ENCODE measurements at regions not wholly inside any gene's neighbourhood (a gene's known extent, or its start where the extent isn't known, plus 50 kb on each side); places are given as distances from the start of the nearest gene placed in this dataset.

- Histone ChIP-seq H3K27me3 (no peaks in the 10 kb centered on the region), H3K4me3 (no peak overlapping the region), H3K9me3 (no peaks in the 10 kb centered on the region), H3K27ac (no peak overlapping the region), H3K4me1 (no peaks in the 10 kb centered on the region), H3K36me3 (no peaks in the 10 kb centered on the region)
- intact Hi-C loops (cut with DNase I) = no loop called here
- DNase-seq (ENCODE audit: low spot score in 2 of 2) = no peak
- TF ChIP-seq CTCF (IDR thresholded peaks at IDR 0.05) = no peak
Observed at GRCh38 chrX:42855259-42855658, 77.3 kb upstream of the PPP1R2C start.

- Histone ChIP-seq H3K27ac (no peak overlapping the region), H3K4me1 (no peaks in the 10 kb centered on the region), H3K27me3 (no peaks in the 10 kb centered on the region), H3K4me3 (no peak overlapping the region), H3K36me3 (no peaks in the 10 kb centered on the region), H3K9me3 (no peaks in the 10 kb centered on the region)
- no peak for TF ChIP-seq CTCF (IDR thresholded peaks at IDR 0.05)
- intact Hi-C loops (cut with DNase I) = no loop called here
- no peak for DNase-seq (ENCODE audit: low spot score in 2 of 2)
Observed at GRCh38 chrX:42857766-42858165, 79.8 kb upstream of the PPP1R2C start.

GRCh38 chrX:42869011-42869410 is 91.0 kb upstream of the PPP1R2C start:
- Histone ChIP-seq H3K27ac (no peak overlapping the region), H3K36me3 (no peaks in the 10 kb centered on the region), H3K4me3 (no peak overlapping the region), H3K4me1 (no peaks in the 10 kb centered on the region), H3K27me3 (no peaks in the 10 kb centered on the region), H3K9me3 (no peaks in the 10 kb centered on the region)
- intact Hi-C loops (cut with DNase I) = no loop called here
- DNase-seq (ENCODE audit: low spot score in 2 of 2) = no peak
- no peak for TF ChIP-seq CTCF (IDR thresholded peaks at IDR 0.05)

- H3K4me1 ChIP-seq = no peaks in the 10 kb centered on the region
- no peak overlapping the region for H3K4me3 ChIP-seq
- intact Hi-C loops (cut with DNase I) = no loop called here
- H3K9me3 ChIP-seq = no peaks in the 10 kb centered on the region
- H3K27me3 ChIP-seq = no peaks in the 10 kb centered on the region
- no peak for DNase-seq (ENCODE audit: low spot score in 2 of 2)
- H3K36me3 ChIP-seq = no peaks in the 10 kb centered on the region
- H3K27ac ChIP-seq = no peak overlapping the region
- no peak for TF ChIP-seq CTCF (IDR thresholded peaks at IDR 0.05)
Observed at GRCh38 chrX:42869659-42870476, 91.9 kb upstream of the PPP1R2C start.

GRCh38 chrX:42886519-42886918 is 108.6 kb upstream of the PPP1R2C start:
- Histone ChIP-seq H3K4me3 (no peak overlapping the region), H3K27ac (no peak overlapping the region), H3K36me3 (no peaks in the 10 kb centered on the region), H3K27me3 (no peaks in the 10 kb centered on the region), H3K4me1 (no peaks in the 10 kb centered on the region), H3K9me3 (no peaks in the 10 kb centered on the region)
- DNase-seq (ENCODE audit: low spot score in 2 of 2) = no peak
- TF ChIP-seq CTCF (IDR thresholded peaks at IDR 0.05) = no peak
- intact Hi-C loops (cut with DNase I) = no loop called here

Data from ascending aorta (tissue), 2 donors.